ENCODE measurements at regions not wholly inside any gene's neighbourhood (a gene's known extent, or its start where the extent isn't known, plus 50 kb on each side); places are given as distances from the start of the nearest gene placed in this dataset.
A peak's percentile ranks its signal among the peaks of the same experiment; 100 is the strongest.

- Histone ChIP-seq H3K23ac (ENCODE audit: insufficient read length) (no peak overlapping the region), H2AFZ (ENCODE audit: low read length) (no peak overlapping the region), H4K91ac (replicated peaks; ENCODE audit: insufficient read length, low read length) (no peak overlapping the region), H4K8ac (ENCODE audit: extremely low read depth, insufficient read depth, low read length) (no peak overlapping the region), H3K4me2 (ENCODE audit: insufficient read depth in 1 of 2, low read depth in 2 of 2, low read length in 2 of 2) (peak overlapping the region; percentile 23 to 31; a peak in 1 of 4 replicates), H3K18ac (ENCODE audit: extremely low read depth, low read length) (no peak overlapping the region; the same call in 1 of the 2 replicates), H2BK12ac (ENCODE audit: low read depth, low read length) (0 out of 2 replicates have a peak overlapping the region, but pooled peaks have one; percentile 55), H4K20me1 (replicated peaks in 1 of 2; ENCODE audit: control insufficient read depth in 1 of 2, insufficient read depth in 2 of 2, low read length in 2 of 2) (no peaks in the 10 kb centered on the region), H3K14ac (ENCODE audit: insufficient read length) (no peak overlapping the region), H3K4ac (replicated peaks; ENCODE audit: insufficient read length, low read depth, low read length) (no peak overlapping the region), H3K23me2 (ENCODE audit: low read depth, low read length) (no peaks in the 10 kb centered on the region), H3K36me3 (ENCODE audit: control insufficient read depth in 2 of 4, insufficient read depth in 4 of 4, low read length in 3 of 4) (no peaks in the 10 kb centered on the region; a peak in 1 of 8 replicates), H2BK15ac (ENCODE audit: low read length) (no peak overlapping the region), H3K4me3 (ENCODE audit: extremely low read depth in 1 of 4, insufficient read depth in 2 of 4, low read depth in 3 of 4, low read length in 4 of 4) (no peak overlapping the region), H3K9ac (replicated peaks in 1 of 4; ENCODE audit: extremely low read depth in 1 of 4, low read depth in 3 of 4, low read length in 3 of 4) (no peak overlapping the region), H2BK5ac (ENCODE audit: low read depth, low read length) (no peak overlapping the region; the same call in 1 of the 2 replicates), H3K27me3 (replicated peaks in 1 of 4; ENCODE audit: control insufficient read depth in 3 of 4, extremely low read depth in 1 of 4, insufficient read depth in 3 of 4, low read length in 3 of 4) (peaks cover 0 to 3% (median 0%) of the 10 kb centered on the region in 4 experiments; a peak in 2 of 7 replicates), H2BK20ac (ENCODE audit: low read length) (0 out of 2 replicates have a peak overlapping the region, but pooled peaks have one; percentile 15), H3K79me2 (ENCODE audit: control insufficient read depth in 1 of 2, insufficient read depth in 2 of 2, low read length in 2 of 2) (no peaks in the 10 kb centered on the region), H3K27ac (ENCODE audit: low read depth, low read length) (no peak overlapping the region), H2AK5ac (ENCODE audit: low read depth, low read length) (no peak overlapping the region), H3K9me3 (ENCODE audit: insufficient read depth in 2 of 2, low read depth in 1 of 2, low read length in 1 of 2) (peaks cover 5 to 7% of the 10 kb centered on the region in 2 experiments; a peak in 2 of 4 replicates), H2BK120ac (replicated peaks; ENCODE audit: low read depth, low read length) (no peak overlapping the region), H4K5ac (ENCODE audit: insufficient read length, low read depth, low read length) (no peak overlapping the region), H3K56ac (replicated peaks; ENCODE audit: insufficient read length, low read depth, low read length) (no peak overlapping the region), H3K79me1 (ENCODE audit: low read depth, low read length) (no peaks in the 10 kb centered on the region), H3K4me1 (replicated peaks in 1 of 4; ENCODE audit: control insufficient read depth in 3 of 4, insufficient read depth in 4 of 4, low read length in 3 of 4) (peaks cover 2 to 7% (median 6%) of the 10 kb centered on the region in 4 experiments)
- DNase-seq (ENCODE audit: low read depth in 1 of 2, low spot score in 2 of 2) (no peak), FAIRE-seq (peak; percentile 24)
- peak; percentile 91 for TF ChIP-seq SRF (IDR thresholded peaks at IDR 0.05; ENCODE audit: low read depth, low read length)
- TF ChIP-seq CEBPB (IDR thresholded peaks at IDR 0.05; ENCODE audit: low read depth, low read length), result peak; percentile 73
- no peak for TF ChIP-seq ATF3 (IDR thresholded peaks at IDR 0.05; ENCODE audit: insufficient read depth, low read depth, low read length)
- TF ChIP-seq NANOG (IDR thresholded peaks at IDR 0.05; ENCODE audit: insufficient read depth, low read depth, low read length, poor library complexity, severe bottlenecking), result peak; percentile 98
- ChIA-PET CTCF (ENCODE audit: partially characterized antibody) (interaction anchor here (1.1 to 2.9 kb wide), 2 partner anchors 62 to 87 kb away, joined by 5 to 14 read pairs; no protein-coding TSS in a partner anchor), POLR2A (ENCODE audit: partially characterized antibody) (no interaction called here)
Measured at GRCh38 chr18:37640504-37640903, 74.9 kb upstream of the CELF4 start.

All from H1 (cell line).